ENCODE measurements at regions not wholly inside any gene's neighbourhood (a gene's known extent, or its start where the extent isn't known, plus 50 kb on each side); places are given as distances from the start of the nearest gene placed in this dataset.

DNA sequence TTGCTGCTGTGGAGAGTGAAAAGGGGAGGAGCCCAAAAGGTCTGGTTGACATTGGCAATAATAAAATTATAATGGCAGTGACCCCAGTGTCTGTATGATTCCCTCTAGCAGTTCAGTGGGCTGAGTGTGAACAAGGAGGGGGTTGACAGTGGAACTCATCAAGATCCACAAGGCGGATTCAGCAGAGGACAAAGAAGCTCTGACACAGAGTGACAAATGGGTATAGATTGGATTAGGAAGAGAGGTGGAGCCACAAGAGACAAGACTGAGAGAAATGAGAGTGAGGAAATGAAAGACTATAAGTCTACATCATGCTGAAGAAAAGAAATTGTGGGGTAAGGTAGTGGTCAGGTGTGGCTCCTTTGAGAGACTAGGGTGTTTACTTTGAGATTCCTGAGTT lies 58.9 kb downstream of the CCDC71L start:
- Mint-ChIP-seq H3K4me1 (no peaks in the 10 kb centered on the region), H3K27ac (no peak overlapping the region), H3K4me3 (no peak overlapping the region), H3K27me3 (ENCODE audit: low read depth in 2 of 2) (no peaks in the 10 kb centered on the region), H3K36me3 (no peaks in the 10 kb centered on the region), H3K9me3 (no peaks in the 10 kb centered on the region)
- Histone ChIP-seq H3K4me1 (ENCODE audit: control insufficient read depth, insufficient read depth, low read length) (no peaks in the 10 kb centered on the region), H3K27ac (ENCODE audit: low read length) (no peak overlapping the region), H3K27me3 (ENCODE audit: control insufficient read depth, insufficient read depth, low read length) (no peaks in the 10 kb centered on the region), H3K4me3 (ENCODE audit: low read length) (no peak overlapping the region), H3K9me3 (ENCODE audit: control insufficient read depth, insufficient read depth, low read length) (no peaks in the 10 kb centered on the region), H3K36me3 (ENCODE audit: control insufficient read depth, insufficient read depth, low read length) (no peaks in the 10 kb centered on the region)
- WGBS (ENCODE audit: insufficient coverage), result 88% methylated on average over 1 of the region's 1 CpG
- TF ChIP-seq, protein P1, sequence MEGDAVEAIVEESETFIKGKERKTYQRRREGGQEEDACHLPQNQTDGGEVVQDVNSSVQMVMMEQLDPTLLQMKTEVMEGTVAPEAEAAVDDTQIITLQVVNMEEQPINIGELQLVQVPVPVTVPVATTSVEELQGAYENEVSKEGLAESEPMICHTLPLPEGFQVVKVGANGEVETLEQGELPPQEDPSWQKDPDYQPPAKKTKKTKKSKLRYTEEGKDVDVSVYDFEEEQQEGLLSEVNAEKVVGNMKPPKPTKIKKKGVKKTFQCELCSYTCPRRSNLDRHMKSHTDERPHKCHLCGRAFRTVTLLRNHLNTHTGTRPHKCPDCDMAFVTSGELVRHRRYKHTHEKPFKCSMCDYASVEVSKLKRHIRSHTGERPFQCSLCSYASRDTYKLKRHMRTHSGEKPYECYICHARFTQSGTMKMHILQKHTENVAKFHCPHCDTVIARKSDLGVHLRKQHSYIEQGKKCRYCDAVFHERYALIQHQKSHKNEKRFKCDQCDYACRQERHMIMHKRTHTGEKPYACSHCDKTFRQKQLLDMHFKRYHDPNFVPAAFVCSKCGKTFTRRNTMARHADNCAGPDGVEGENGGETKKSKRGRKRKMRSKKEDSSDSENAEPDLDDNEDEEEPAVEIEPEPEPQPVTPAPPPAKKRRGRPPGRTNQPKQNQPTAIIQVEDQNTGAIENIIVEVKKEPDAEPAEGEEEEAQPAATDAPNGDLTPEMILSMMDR (IDR thresholded peaks at IDR 0.05), result no peak
- intact Hi-C loops (cut with micrococcal nuclease), result no loop called here
- DNase-seq (no peak), ATAC-seq (no peak)

DNA sequence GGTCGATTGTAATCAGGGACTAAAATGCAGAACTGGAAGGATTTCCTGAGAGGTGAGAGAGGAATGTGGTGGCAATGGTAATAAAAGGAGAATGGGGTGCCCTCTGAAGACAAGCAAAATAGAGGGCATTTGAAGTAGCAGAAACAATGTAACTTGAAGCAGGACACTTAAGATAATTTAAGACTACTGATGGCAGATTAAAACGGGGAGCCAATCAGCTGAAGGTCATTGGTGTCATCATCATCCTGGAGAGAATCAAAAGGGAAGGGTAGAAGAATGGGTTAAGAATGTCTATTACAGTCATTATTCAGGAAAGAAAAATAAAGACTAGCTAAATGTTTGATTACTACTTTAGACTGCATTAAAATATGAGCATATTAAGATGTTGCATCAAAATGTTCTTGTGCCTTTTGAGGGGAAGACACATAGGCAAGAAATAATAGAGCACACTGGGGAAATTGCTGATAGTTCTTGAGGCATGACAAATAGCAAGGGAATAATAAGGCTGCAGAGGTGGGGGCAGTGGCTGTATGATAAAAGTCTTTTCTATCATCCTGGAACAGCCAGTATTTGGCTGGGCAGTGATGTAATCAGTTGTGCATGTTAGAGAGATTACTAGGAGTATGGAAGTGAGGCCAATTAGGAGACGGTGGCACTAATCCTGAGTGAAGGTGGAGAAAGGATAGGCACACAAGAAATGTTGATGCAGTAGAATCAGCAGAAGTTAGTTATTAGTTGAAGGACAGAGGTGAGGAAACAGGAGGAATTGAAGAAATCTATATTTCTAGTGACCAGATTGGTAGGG lies 60.2 kb downstream of the CCDC71L start:
- intact Hi-C loops (cut with micrococcal nuclease), result no loop called here
- no peaks in the 10 kb centered on the region for H3K36me3 ChIP-seq (ENCODE audit: control insufficient read depth, insufficient read depth, low read length)
- H3K9me3 ChIP-seq (ENCODE audit: control insufficient read depth, insufficient read depth, low read length), result no peaks in the 10 kb centered on the region
- TF ChIP-seq, protein P1 (IDR thresholded peaks at IDR 0.05), result no peak
- 83% methylated on average over 3 of the region's 3 CpGs for WGBS (ENCODE audit: insufficient coverage)
- peaks cover 3 to 4% of the 10 kb centered on the region in 2 donors for H3K27me3 Mint-ChIP-seq (ENCODE audit: low read depth in 2 of 2)
- no peaks in the 10 kb centered on the region for H3K4me1 Mint-ChIP-seq
- no peaks in the 10 kb centered on the region for H3K36me3 Mint-ChIP-seq
- no peak overlapping the region for H3K27ac Mint-ChIP-seq
- DNase-seq (no peak), ATAC-seq (no peak)
- H3K4me1 ChIP-seq (ENCODE audit: control insufficient read depth, insufficient read depth, low read length), result no peaks in the 10 kb centered on the region
- no peak overlapping the region for H3K4me3 ChIP-seq (ENCODE audit: low read length)
- no peak overlapping the region for H3K4me3 Mint-ChIP-seq
- H3K27ac ChIP-seq (ENCODE audit: low read length), result no peak overlapping the region
- H3K9me3 Mint-ChIP-seq, result no peaks in the 10 kb centered on the region
- H3K27me3 ChIP-seq (ENCODE audit: control insufficient read depth, insufficient read depth, low read length), result no peaks in the 10 kb centered on the region

- Mint-ChIP-seq H3K27ac (no peak overlapping the region), H3K36me3 (no peaks in the 10 kb centered on the region), H3K4me3 (no peak overlapping the region), H3K27me3 (ENCODE audit: low read depth in 2 of 2) (peaks cover 4 to 7% of the 10 kb centered on the region in 2 donors), H3K9me3 (no peaks in the 10 kb centered on the region), H3K4me1 (no peaks in the 10 kb centered on the region)
- intact Hi-C loops (cut with micrococcal nuclease), result no loop called here
- Histone ChIP-seq H3K4me1 (ENCODE audit: control insufficient read depth, insufficient read depth, low read length) (no peaks in the 10 kb centered on the region), H3K36me3 (ENCODE audit: control insufficient read depth, insufficient read depth, low read length) (no peaks in the 10 kb centered on the region), H3K27me3 (ENCODE audit: control insufficient read depth, insufficient read depth, low read length) (no peaks in the 10 kb centered on the region), H3K4me3 (ENCODE audit: low read length) (no peak overlapping the region), H3K27ac (ENCODE audit: low read length) (no peak overlapping the region), H3K9me3 (ENCODE audit: control insufficient read depth, insufficient read depth, low read length) (no peaks in the 10 kb centered on the region)
- DNase-seq (no peak), ATAC-seq (no peak)
- WGBS (ENCODE audit: insufficient coverage), result 67% methylated on average over 2 of the region's 3 CpGs
- TF ChIP-seq, protein P1 (IDR thresholded peaks at IDR 0.05), result no peak
Measured at GRCh38 chr7:106599343-106599698, 61.6 kb downstream of the CCDC71L start.
